Spleen (tissue), 7 donors: ENCODE measurements at regions not wholly inside any gene's neighbourhood (a gene's known extent, or its start where the extent isn't known, plus 50 kb on each side); places are given as distances from the start of the nearest gene placed in this dataset.

Experiments used
- CTCF ChIP-seq, 11 experiments: fragments of 200-600 bp in 7 of 11; fragments of 450-650 bp in 4 of 11; sonication (generic) in 4 of 11; IDR thresholded peaks in 8 of 11; conservative IDR thresholded peaks in 3 of 11; 1 replicate in 7 of 11; 2 replicates in 4 of 11; pipeline versions ENCODE4 v1.4.0 to v1.8.0; 2016 to 2021; ENCODE audit warnings: antibody characterized with exemption in 11 of 11, inconsistent platforms in 4 of 11, mild to moderate bottlenecking in 1 of 11
- POLR2A ChIP-seq, 3 donors: fragments of 450-650 bp; IDR thresholded peaks; one replicate each; pipeline ENCODE4 v1.5.1; 2017; ENCODE audit warnings: antibody characterized with exemption in 3 of 3, mild to moderate bottlenecking in 1 of 3
- POLR2AphosphoS5 ChIP-seq, 3 donors: sonication (generic); formaldehyde crosslinking; IDR thresholded peaks; one replicate each; pipeline ENCODE4 v1.5.1; 2017; ENCODE audit warnings: antibody characterized with exemption in 3 of 3
- donor health status: DM: no; HTN: no; CAD: no; lungs with moderate emphysema.
- donor health status: DM: no; HTN: no; CAD: no.
- donor health status: DM: no; HTN: no; CAD: no.

GRCh38 chr9:22992780-22993179 lies 546.2 kb downstream of the DMRTA1 start:
- TF ChIP-seq CTCF (IDR thresholded peaks at IDR 0.05 in 8 of 11, conservative IDR thresholded peaks at IDR 0.05 in 3 of 11) = no peak
- TF ChIP-seq POLR2AphosphoS5 (IDR thresholded peaks at IDR 0.05) = no peak
- TF ChIP-seq POLR2A (IDR thresholded peaks at IDR 0.05) = no peak
